ENCODE measurements at regions not wholly inside any gene's neighbourhood (a gene's known extent, or its start where the extent isn't known, plus 50 kb on each side); places are given as distances from the start of the nearest gene placed in this dataset.

GRCh38 chr14:86665975-86666374 is 1136.0 kb downstream of the FLRT2 start:
- DNase-seq (ENCODE audit: low read depth), result no peak
- no peak for TF ChIP-seq CTCF (IDR thresholded peaks at IDR 0.05; ENCODE audit: insufficient read depth, low read depth, low read length, missing control alignments)
- H3K4me3 ChIP-seq (ENCODE audit: low read depth, low read length), result no peak overlapping the region

- no peak for TF ChIP-seq CTCF (IDR thresholded peaks at IDR 0.05; ENCODE audit: insufficient read depth, low read depth, low read length, missing control alignments)
- DNase-seq (ENCODE audit: low read depth), result no peak
Observed at GRCh38 chr14:86662334-86662733, 1132.4 kb downstream of the FLRT2 start.

GRCh38 chr14:86654558-86655184 is 1124.7 kb downstream of the FLRT2 start:
- DNase-seq (ENCODE audit: low read depth), result peak; percentile 21
- H3K4me3 ChIP-seq (ENCODE audit: low read depth, low read length), result no peak overlapping the region
- peak; percentile 37 for TF ChIP-seq CTCF (IDR thresholded peaks at IDR 0.05; ENCODE audit: insufficient read depth, low read depth, low read length, missing control alignments)

More at GRCh38 chr14:86662334-86662733, 1132.4 kb downstream of the FLRT2 start:
- no peak overlapping the region for H3K4me3 ChIP-seq (ENCODE audit: low read depth, low read length)

- no peak overlapping the region for H3K4me3 ChIP-seq (ENCODE audit: low read depth, low read length)
- DNase-seq (ENCODE audit: low read depth), result no peak
- no peak for TF ChIP-seq CTCF (IDR thresholded peaks at IDR 0.05; ENCODE audit: insufficient read depth, low read depth, low read length, missing control alignments)
Observed at GRCh38 chr14:86652526-86652925, 1122.6 kb downstream of the FLRT2 start.

- peak; percentile 12 for TF ChIP-seq CTCF (IDR thresholded peaks at IDR 0.05; ENCODE audit: insufficient read depth, low read depth, low read length, missing control alignments)
- peak; percentile 1 for DNase-seq (ENCODE audit: low read depth)
- H3K4me3 ChIP-seq (ENCODE audit: low read depth, low read length), result no peak overlapping the region
Observed at GRCh38 chr14:86646696-86647690, 1117.0 kb downstream of the FLRT2 start.

GRCh38 chr14:86646125-86646524 is 1116.2 kb downstream of the FLRT2 start:
- no peak for DNase-seq (ENCODE audit: low read depth)
- no peak overlapping the region for H3K4me3 ChIP-seq (ENCODE audit: low read depth, low read length)
- no peak for TF ChIP-seq CTCF (IDR thresholded peaks at IDR 0.05; ENCODE audit: insufficient read depth, low read depth, low read length, missing control alignments)

All from GM12865 (cell line).